SK-N-SH (cell line): ENCODE measurements at regions not wholly inside any gene's neighbourhood (a gene's known extent, or its start where the extent isn't known, plus 50 kb on each side); places are given as distances from the start of the nearest gene placed in this dataset.

ENCODE experiments used
- GABPA ChIP-seq: IDR thresholded peaks from 2 replicates; pipeline ENCODE4 v1.4.0; 2012; ENCODE audit warnings: low read depth, mild to moderate bottlenecking
- MXI1 ChIP-seq: IDR thresholded peaks from 2 replicates; pipeline ENCODE4 v1.6.1; 2012; ENCODE audit warnings: mild to moderate bottlenecking, low read depth, low read length, improper control_type of control experiment
- POLR2AphosphoS5 ChIP-seq: IDR thresholded peaks from 2 replicates; pipeline ENCODE4 v1.6.1; 2012; ENCODE audit warnings: low read depth, low read length
- RAD21 ChIP-seq: IDR thresholded peaks from 2 replicates; pipeline ENCODE4 v1.6.1; 2012; ENCODE audit warnings: mild to moderate bottlenecking, low read length
- RCOR1 ChIP-seq: fragments of 150-350 bp; IDR thresholded peaks from 2 replicates; pipeline ENCODE4 v1.6.1; 2017; ENCODE audit warnings: antibody characterized with exemption, low read length
- RXRA ChIP-seq: IDR thresholded peaks from 2 replicates; pipeline ENCODE4 v1.4.0; 2012; ENCODE audit warnings: low read depth, mild to moderate bottlenecking, borderline replicate concordance
- SMC3 ChIP-seq: IDR thresholded peaks from 2 replicates; pipeline ENCODE4 v1.6.1; 2012; ENCODE audit warnings: low read depth, low read length, improper control_type of control experiment
- TAF1 ChIP-seq: IDR thresholded peaks from 2 replicates; pipeline ENCODE4 v1.6.1; 2012; ENCODE audit warnings: low read depth, mild to moderate bottlenecking, low read length, moderate library complexity, borderline replicate concordance
- TCF12 ChIP-seq: IDR thresholded peaks from 2 replicates; pipeline ENCODE4 v1.4.0; 2012
- YY1 ChIP-seq: IDR thresholded peaks from 2 replicates; pipeline ENCODE4 v1.4.0; 2012; ENCODE audit warnings: low read depth, mild to moderate bottlenecking
- TF ChIP-seq, protein P1 (sequence below): fragments of 200-600 bp; sonication (generic); IDR thresholded peaks from 2 replicates; pipeline ENCODE4 v1.6.1; 2017; ENCODE audit warnings: antibody characterized with exemption, mild to moderate bottlenecking, moderate library complexity
- TF ChIP-seq, protein P2 (sequence below): IDR thresholded peaks from 2 replicates; pipeline ENCODE4 v1.6.1; 2012; ENCODE audit warnings: mild to moderate bottlenecking, low read depth, low read length, moderate library complexity
- TF ChIP-seq, protein P3 (sequence below): fragments of 150-350 bp; IDR thresholded peaks from 2 replicates; pipeline ENCODE4 v1.6.1; 2016; ENCODE audit warnings: mild to moderate bottlenecking, low read depth, low read length
- TF ChIP-seq, protein P4 (sequence below): IDR thresholded peaks from 2 replicates; pipeline ENCODE4 v1.4.0; 2012; ENCODE audit warnings: low read depth

- TF ChIP-seq, protein P1, sequence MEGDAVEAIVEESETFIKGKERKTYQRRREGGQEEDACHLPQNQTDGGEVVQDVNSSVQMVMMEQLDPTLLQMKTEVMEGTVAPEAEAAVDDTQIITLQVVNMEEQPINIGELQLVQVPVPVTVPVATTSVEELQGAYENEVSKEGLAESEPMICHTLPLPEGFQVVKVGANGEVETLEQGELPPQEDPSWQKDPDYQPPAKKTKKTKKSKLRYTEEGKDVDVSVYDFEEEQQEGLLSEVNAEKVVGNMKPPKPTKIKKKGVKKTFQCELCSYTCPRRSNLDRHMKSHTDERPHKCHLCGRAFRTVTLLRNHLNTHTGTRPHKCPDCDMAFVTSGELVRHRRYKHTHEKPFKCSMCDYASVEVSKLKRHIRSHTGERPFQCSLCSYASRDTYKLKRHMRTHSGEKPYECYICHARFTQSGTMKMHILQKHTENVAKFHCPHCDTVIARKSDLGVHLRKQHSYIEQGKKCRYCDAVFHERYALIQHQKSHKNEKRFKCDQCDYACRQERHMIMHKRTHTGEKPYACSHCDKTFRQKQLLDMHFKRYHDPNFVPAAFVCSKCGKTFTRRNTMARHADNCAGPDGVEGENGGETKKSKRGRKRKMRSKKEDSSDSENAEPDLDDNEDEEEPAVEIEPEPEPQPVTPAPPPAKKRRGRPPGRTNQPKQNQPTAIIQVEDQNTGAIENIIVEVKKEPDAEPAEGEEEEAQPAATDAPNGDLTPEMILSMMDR: no peak
- TF ChIP-seq, protein P2, sequence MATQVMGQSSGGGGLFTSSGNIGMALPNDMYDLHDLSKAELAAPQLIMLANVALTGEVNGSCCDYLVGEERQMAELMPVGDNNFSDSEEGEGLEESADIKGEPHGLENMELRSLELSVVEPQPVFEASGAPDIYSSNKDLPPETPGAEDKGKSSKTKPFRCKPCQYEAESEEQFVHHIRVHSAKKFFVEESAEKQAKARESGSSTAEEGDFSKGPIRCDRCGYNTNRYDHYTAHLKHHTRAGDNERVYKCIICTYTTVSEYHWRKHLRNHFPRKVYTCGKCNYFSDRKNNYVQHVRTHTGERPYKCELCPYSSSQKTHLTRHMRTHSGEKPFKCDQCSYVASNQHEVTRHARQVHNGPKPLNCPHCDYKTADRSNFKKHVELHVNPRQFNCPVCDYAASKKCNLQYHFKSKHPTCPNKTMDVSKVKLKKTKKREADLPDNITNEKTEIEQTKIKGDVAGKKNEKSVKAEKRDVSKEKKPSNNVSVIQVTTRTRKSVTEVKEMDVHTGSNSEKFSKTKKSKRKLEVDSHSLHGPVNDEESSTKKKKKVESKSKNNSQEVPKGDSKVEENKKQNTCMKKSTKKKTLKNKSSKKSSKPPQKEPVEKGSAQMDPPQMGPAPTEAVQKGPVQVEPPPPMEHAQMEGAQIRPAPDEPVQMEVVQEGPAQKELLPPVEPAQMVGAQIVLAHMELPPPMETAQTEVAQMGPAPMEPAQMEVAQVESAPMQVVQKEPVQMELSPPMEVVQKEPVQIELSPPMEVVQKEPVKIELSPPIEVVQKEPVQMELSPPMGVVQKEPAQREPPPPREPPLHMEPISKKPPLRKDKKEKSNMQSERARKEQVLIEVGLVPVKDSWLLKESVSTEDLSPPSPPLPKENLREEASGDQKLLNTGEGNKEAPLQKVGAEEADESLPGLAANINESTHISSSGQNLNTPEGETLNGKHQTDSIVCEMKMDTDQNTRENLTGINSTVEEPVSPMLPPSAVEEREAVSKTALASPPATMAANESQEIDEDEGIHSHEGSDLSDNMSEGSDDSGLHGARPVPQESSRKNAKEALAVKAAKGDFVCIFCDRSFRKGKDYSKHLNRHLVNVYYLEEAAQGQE: no peak
- TF ChIP-seq RXRA (no peak), GABPA (no peak), TCF12 (no peak), RCOR1 (no peak), SMC3 (no peak), RAD21 (no peak), TAF1 (no peak), YY1 (no peak), MXI1 (no peak), POLR2AphosphoS5 (no peak)
- TF ChIP-seq, protein P3, sequence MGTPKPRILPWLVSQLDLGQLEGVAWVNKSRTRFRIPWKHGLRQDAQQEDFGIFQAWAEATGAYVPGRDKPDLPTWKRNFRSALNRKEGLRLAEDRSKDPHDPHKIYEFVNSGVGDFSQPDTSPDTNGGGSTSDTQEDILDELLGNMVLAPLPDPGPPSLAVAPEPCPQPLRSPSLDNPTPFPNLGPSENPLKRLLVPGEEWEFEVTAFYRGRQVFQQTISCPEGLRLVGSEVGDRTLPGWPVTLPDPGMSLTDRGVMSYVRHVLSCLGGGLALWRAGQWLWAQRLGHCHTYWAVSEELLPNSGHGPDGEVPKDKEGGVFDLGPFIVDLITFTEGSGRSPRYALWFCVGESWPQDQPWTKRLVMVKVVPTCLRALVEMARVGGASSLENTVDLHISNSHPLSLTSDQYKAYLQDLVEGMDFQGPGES: no peak
- TF ChIP-seq, protein P4, sequence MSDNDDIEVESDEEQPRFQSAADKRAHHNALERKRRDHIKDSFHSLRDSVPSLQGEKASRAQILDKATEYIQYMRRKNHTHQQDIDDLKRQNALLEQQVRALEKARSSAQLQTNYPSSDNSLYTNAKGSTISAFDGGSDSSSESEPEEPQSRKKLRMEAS: no peak
Observed at GRCh38 chr6:159610881-159611280, 82.2 kb downstream of the SOD2 start.
